Activated CD4-positive, alpha-beta T cell treated with anti-CD3 and anti-CD28 coated beads for 36 hours (primary cell): ENCODE measurements at regions not wholly inside any gene's neighbourhood (a gene's known extent, or its start where the extent isn't known, plus 50 kb on each side); places are given as distances from the start of the nearest gene placed in this dataset.

Experiments used
- ATAC-seq: fragments of 200-7000 bp; cut with Tn5 transposase; one replicate; pipeline ENCODE4 v1.10.0; 2021; ENCODE audit warnings: mild to moderate bottlenecking, moderate library complexity
- CTCF ChIA-PET: fragments of 350-600 bp; sonication (Branson Sonifier 250); formaldehyde crosslinking; loops from one replicate; lab custom pipeline; 2021; ENCODE audit warnings: antibody characterized with exemption; lab: Charles Lee
- POLR2A ChIA-PET: fragments of 350-600 bp; sonication (Branson Sonifier 250); formaldehyde crosslinking; loops from one replicate; lab custom pipeline; 2021; ENCODE audit warnings: antibody characterized with exemption, inconsistent platforms; lab: Charles Lee
- DNase-seq: peaks from one replicate; pipeline ENCODE4 v3.0.0-alpha.2; 2020
- H3K27ac Mint-ChIP-seq: one replicate; pipeline ENCODE4 v1.8.0; 2021; ENCODE audit warnings: mixed read lengths
- H3K27me3 Mint-ChIP-seq: one replicate; pipeline ENCODE4 v1.8.0; 2021; ENCODE audit warnings: mixed read lengths
- H3K36me3 Mint-ChIP-seq: one replicate; pipeline ENCODE4 v1.8.0; 2021; ENCODE audit warnings: low read depth, mixed read lengths
- H3K4me1 Mint-ChIP-seq: one replicate; pipeline ENCODE4 v1.8.0; 2021; ENCODE audit warnings: mixed read lengths
- H3K4me3 Mint-ChIP-seq: one replicate; pipeline ENCODE4 v1.8.0; 2021; ENCODE audit warnings: mild to moderate bottlenecking, moderate library complexity, mixed read lengths
- H3K9me3 Mint-ChIP-seq: one replicate; pipeline ENCODE4 v1.8.0; 2021; ENCODE audit warnings: low read depth, mixed read lengths
- intact Hi-C, 2 experiments: fragments of 100-400 bp; cut with DNase I in 1 of 2; cut with micrococcal nuclease in 1 of 2; formaldehyde crosslinking; loops; one replicate each; pipeline versions ENCODE4 v1.14.2 to v1.15.1; 2022 to 2024; cut with DNase I, micrococcal nuclease

DNA sequence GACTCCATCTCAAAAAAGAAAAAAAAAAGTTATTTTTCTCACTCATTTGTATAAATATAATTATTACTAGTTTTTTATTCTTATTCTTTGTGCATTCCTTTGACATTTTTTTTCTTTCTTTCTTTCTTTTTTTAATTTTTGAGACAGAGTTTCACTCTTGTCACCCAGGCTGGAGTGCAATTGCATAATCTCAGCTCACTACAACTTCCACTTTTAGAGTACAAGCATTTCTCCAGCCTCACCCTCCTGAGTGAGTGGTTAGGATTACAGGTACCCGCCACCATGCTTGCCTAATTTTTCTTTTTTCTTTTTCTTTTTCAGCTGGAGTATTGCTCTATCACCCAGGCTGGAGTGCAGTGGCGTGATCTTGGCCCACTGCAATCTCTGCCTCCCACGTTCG is 51.4 kb upstream of the JARID2 start:
- POLR2A ChIA-PET: interaction anchor here (0.6 kb wide), 1 partner anchor 288 kb away, joined by 3 read pairs; no protein-coding TSS in a partner anchor
- no peaks in the 10 kb centered on the region for H3K36me3 Mint-ChIP-seq
- intact Hi-C loops: no loop called here

More for the DNA sequence above, 51.4 kb upstream of the JARID2 start:
- Mint-ChIP-seq H3K4me1 (no peaks in the 10 kb centered on the region), H3K27ac (no peak overlapping the region), H3K27me3 (no peaks in the 10 kb centered on the region), H3K9me3 (no peaks in the 10 kb centered on the region), H3K4me3 (no peak overlapping the region)
- no peak for ATAC-seq
- CTCF ChIA-PET: interaction anchor here (0.6 to 1.1 kb wide), 2 partner anchors 29 to 553 kb away, joined by 3 read pairs; no protein-coding TSS in a partner anchor
- DNase-seq: no peak
